DMS 273 (cell line): ENCODE measurements at regions not wholly inside any gene's neighbourhood (a gene's known extent, or its start where the extent isn't known, plus 50 kb on each side); places are given as distances from the start of the nearest gene placed in this dataset.
A peak's percentile ranks its signal among the peaks of the same experiment; 100 is the strongest.

Experiments used
- DNase-seq: peaks from one replicate; lab custom pipeline; 2025; ENCODE audit not compliant: unreplicated experiment; lab: John Stamatoyannopoulos, UW

DNA sequence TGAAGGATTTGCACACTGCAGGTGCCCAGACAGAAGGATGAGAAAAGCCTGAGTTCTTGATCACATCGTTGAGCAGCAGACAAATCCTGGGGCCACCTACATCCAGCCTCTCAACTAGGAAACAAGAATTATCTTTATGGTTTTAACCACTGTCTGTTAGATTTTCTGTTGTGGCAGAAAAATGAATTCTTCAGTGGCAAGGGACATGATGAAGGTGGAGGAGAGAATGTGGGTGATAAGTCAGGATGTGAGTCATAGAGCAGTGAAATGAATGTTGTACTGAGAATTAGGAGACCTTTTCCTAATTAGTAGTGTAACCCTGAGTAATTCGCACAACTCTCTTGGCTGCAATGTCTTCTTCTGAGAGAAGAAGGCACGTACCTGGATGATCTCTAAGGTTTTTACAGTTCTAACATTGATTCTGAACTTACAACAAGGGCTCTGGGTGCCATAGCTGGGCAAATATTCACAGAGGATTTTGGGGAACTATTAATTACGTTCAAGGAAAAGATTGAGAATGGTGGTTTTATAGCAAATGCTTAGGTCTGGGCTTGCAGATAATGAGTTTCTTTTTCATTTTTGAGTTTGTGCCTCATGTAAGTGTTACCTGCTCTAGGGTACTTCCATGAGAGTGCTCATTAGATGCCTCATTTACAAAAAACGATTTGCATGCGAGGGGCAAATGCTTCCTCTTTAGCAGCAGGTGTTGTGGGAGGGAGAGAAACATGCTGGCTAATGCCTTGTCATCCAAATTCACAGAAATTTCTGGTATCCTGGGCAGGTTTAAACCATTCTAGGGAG, 111.0 kb upstream of the KL start:
- no peak for DNase-seq

GRCh38 chr13:32905864-32906180, 110.4 kb upstream of the KL start:
- DNase-seq = peak; percentile 57

- DNase-seq = no peak
Measured at GRCh38 chr13:32907211-32907610, 109.0 kb upstream of the KL start.

GRCh38 chr13:32910530-32910929, 105.7 kb upstream of the KL start:
- no peak for DNase-seq

DNA sequence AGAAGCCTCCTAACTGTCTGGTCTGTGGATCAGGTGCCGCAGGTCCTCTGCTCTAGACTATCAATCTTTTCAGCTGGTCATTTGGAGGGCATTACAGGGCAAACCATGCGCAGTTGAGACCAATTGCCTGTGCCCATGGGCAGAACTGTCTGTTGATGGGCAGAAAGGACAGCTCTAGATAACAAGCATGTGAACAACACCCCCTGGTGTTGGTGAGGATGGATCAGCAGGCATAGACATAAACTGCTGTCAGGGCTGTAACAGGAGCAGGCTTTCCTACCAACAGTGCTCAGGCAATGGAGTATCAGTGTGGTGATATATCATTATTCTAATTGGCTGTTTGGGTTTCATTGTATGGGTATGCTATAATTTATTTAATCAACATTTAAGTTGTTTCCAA, 104.7 kb upstream of the KL start:
- peak; percentile 66 for DNase-seq

- DNase-seq = no peak
Measured at GRCh38 chr13:32914686-32915085, 101.5 kb upstream of the KL start.

GRCh38 chr13:32917504-32917903, 98.7 kb upstream of the KL start:
- DNase-seq = no peak

- DNase-seq = no peak
Measured at GRCh38 chr13:32923725-32924124, 92.5 kb upstream of the KL start.

- DNase-seq = no peak
Measured at GRCh38 chr13:32924886-32925285, 91.3 kb upstream of the KL start.

DNA sequence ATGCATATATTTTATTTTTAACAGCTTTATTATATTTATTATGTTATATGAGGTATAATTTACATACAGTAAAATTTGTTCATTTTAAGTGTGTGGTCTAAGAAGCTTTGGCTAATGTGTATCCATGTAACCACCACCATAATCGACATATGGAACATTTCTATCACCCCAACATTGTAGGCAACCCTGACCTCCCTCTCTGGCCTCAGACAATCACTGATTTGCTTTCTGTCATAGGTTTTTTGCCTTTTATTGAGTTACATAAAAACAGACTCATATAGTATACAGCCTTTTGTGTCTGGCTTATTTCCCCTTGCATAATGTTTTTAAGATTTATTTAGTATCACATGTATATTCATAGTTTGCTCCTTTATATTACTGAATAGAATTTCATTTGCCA, 90.7 kb upstream of the KL start:
- DNase-seq = no peak

DNA sequence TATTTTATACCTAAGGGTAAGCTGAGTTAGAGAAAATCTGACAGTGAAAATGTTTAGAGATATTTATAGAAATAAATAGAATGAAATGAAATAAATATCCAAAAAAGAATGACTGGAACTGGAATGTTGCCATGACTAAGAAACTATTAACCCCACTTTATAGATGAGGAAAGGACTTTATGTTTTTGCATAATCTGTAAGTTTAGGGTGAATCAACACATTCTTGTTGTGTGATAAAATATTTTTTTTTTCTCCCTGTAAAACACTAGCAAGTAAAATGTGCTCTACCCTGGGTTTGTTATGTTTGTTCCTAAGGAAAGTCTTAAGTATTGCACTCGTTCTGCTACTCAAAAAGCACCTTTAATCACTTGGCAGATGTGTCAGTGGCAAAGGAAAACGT, 83.8 kb upstream of the KL start:
- no peak for DNase-seq

GRCh38 chr13:32936716-32937115, 79.5 kb upstream of the KL start:
- DNase-seq = no peak

DNA sequence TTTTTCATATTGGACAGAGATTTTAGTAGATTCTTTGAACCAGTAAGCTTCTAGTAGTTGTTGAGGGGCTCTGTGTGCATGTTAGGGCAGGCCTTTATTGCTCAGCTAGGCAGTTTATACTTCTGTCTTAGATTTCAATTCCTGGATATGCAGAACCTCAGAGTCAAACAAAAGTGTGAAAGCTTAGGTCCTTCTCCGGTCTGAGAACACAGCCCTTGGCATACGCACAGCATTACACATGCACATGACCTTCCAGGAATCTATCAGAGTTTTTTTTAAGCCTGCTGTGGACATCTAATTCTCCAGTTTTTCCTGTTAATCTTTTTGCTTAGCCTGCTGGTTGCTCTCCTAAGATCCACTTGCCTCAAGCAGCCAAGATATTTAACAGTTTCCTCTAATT, 77.9 kb upstream of the KL start:
- no peak for DNase-seq

- DNase-seq = no peak
Measured at GRCh38 chr13:32938907-32939306, 77.3 kb upstream of the KL start.

DNA sequence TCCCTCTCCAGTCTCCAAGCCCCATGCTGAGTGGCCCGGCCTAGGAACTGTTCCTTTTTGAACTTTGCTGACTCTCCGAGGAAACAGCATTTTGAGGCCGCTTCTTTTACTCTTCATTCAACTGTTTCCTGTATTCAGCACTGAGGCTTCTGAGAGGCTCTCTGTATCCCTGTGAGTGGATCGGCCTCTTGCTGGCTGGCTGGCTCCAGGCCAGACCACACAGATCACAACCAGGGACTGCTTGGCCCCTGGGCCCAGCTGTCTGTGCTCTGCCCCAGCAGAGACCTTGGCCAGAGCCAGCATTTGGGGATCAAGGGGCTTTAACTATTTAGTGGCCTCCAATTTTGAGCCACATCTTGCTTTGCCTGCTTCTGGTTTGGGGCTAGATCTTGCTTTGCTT, 75.6 kb upstream of the KL start:
- peak; percentile 33 for DNase-seq

GRCh38 chr13:32941368-32941767, 74.9 kb upstream of the KL start:
- DNase-seq = no peak

- DNase-seq = no peak
Measured at GRCh38 chr13:32946558-32946957, 69.7 kb upstream of the KL start.

GRCh38 chr13:32947411-32948276, 68.6 kb upstream of the KL start:
- peak; percentile 68 for DNase-seq

DNA sequence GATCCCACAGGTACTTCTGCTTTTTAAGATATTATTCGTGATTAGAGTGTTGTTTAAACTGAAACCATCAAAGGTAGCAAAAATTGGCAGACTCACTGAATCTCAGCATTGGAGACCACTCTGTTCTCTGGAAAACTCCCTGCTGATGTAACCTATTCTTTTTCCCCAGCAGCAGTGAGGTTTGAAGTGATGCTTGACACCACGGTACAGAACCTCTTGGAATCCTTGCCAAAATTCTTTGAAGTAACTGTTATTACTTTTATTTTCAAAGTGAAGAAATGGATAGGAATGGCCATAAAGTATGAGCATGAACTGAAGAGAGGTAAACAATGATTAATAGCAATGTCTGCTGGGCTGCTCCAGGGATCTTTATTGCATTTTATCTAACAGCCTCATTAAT, 66.4 kb upstream of the KL start:
- DNase-seq = no peak

- no peak for DNase-seq
Measured at GRCh38 chr13:32951580-32951979, 64.6 kb upstream of the KL start.

DNA sequence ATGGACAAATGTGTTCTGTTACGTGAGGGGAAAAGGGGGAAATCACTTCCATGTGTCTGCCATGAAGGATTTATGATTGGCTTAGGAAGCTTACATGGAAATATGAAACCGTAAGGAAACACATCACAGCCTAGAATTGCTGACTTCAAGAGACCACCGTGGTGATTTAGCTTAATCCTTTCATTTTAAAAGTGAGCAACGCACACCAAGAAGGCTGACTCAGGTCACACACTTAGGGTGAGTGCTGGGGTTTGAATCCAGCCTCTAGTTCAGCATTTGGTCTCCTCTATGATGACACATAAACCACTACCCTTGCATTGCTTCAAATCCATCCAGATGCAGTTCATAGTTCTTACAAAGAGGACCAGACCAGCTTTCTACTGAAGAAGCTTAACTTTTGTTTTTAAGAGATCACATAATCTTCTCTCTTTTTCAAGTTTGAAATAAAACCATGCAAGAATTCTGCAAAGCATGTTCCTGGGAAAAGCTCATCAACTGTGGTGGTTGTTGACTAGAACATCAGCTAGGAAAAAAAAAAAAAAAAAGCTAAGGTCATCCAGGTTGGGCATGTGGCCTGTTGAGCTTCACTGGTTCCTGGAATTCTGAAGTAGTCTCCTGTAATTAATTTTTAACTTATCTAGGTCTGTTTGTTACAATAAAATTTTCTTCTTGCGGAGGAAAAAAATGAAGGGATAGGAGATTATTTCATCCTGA, 60.2 kb upstream of the KL start:
- DNase-seq = no peak

DNA sequence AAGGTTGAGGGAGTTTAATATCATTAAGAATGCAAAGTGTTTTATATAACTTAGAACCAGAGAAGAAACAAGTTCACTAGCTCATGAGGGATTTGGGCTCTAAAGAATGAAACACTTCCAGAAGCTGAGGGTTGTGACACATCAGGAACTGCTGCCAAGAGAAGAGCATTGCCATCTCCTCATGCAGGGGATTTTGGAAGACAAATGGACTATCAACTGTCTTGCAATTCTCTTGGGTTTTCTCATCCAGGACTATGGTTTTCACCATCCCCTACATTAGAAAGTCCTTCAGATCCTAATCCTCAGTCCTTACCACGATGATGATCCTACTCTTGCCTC, 59.7 kb upstream of the KL start:
- DNase-seq = no peak
